T-helper 9 cell (primary cell): ENCODE measurements at regions not wholly inside any gene's neighbourhood (a gene's known extent, or its start where the extent isn't known, plus 50 kb on each side); places are given as distances from the start of the nearest gene placed in this dataset.

Experiments
- DNase-seq: peaks from one replicate; pipeline ENCODE4 v3.0.0-alpha.2; 2020

DNA sequence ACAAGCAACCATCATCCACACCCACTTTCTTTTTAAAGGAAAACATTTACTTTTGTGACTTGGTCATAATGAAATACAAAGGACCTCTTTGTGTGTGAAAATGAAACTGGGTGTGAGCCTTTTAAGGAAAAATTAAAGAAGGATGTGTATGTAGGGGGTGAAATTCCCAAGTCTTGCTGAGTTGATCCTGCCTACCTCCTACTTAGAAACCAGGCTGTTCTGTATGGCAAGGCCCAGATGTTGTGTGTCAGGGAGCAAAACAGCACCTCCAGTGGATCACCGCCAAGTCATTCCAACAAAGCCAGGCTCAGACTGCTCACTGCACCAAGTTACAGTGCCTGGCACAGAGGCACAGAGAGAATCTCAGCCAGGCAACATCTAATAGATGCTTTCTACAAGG is 198.5 kb upstream of the FBN2 start:
- DNase-seq: no peak

GRCh38 chr5:128749136-128749898 is 211.3 kb upstream of the FBN2 start:
- no peak for DNase-seq

- no peak for DNase-seq
These were observed 212.1 kb upstream of the FBN2 start for GRCh38 chr5:128750155-128750554.

DNA sequence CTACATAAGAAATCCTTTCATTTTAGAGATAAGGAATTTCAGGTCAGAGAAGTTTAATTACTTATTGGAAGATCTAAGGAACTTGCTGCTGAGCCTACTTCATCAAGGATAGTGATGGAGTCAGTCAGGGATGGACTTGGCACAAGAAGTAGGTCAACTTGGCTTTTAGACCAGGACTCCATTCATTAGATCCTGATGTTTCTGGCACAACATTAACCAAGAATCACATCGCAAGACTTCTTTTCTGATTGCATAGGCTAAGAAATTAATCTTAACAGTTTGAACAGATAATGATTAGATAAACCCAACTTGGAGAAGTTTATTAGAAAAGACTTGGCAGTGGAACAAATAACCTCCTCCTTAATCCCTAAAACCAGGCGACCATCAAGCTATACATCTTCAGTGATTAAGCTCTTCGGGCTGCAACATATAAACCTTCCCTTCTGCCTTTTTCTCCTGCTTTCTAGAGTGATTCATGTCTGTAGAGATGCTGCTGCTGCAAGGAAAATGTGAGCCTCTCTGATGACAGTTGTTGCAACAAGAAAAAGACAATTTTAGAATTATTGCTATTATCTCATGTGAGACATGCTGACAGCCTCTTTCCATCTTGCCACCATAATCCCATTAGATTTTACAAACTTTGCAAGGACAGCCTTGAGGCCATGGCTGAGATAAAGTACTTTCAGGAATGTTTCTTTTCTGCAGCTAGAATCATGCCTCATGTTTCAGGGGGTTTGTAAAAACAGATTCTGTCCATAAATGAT is 207.9 kb upstream of the SLC27A6 start:
- no peak for DNase-seq

DNA sequence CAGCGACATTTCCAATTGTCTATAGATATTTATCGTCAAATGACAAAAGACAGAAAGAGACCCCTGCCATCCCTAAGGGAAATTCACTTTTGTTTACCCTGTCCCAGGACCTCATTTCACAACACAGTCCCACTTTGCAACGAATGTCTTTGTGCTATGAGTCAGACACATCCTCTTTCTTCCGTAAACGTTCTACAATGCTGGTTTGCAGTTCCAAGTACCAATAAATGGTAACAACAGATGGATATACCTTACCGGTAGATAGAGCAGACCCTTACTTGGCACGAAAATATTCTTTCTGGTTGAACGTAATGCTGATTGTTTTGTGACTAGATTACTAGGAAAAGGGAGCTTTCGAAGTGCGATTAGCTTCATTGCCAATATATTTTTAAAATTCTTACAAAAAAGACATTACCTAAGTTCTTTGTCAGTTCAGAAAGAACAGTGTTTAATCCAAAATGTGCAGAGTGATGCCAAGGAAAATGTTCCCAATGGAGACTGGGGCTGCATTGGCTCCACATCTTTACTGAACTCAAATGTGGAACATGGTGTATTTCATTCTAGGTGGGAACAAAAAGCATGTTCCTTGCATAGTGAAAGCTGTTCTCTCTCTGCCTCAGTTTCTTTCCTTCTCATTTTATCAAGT is 202.5 kb upstream of the SLC27A6 start:
- no peak for DNase-seq

GRCh38 chr5:128763321-128763720 is 202.0 kb upstream of the SLC27A6 start:
- DNase-seq: no peak

DNA sequence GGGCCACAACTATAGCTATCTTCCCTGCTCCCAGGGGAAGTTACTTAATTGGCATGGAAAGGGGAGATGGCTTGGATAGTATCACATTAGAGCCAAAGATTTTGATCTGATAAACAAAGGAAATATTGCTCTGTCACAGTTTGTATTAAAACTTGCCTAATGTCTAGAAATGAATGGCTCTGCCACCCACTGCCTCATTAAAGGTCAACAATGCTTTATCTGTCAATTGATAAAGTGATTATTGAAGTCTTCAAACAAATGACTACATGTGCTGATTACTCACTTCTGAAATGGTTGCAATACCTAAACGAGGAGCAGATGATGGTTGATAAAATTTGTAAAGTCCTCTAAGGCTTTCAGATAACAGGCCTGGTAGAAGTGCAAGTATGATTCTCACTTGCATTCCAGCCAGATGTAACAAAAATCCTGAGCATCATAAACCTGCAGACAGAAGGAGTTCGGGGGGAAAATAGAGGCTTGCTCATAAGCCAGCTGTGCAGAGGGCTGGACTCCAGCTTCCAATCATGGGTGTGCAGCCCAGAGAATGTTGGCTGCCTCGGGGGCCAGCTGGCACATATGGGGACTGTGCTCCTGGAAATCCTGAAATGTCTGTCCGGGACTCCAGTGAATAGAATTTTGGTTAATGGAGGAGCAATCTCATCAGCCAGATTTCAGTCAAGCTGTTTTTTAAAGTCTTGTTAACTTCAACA is 200.5 kb upstream of the SLC27A6 start:
- DNase-seq: no peak

- no peak for DNase-seq
These were observed 199.7 kb upstream of the SLC27A6 start for GRCh38 chr5:128765448-128766061.

- DNase-seq: no peak
These were observed 198.9 kb upstream of the SLC27A6 start for GRCh38 chr5:128766406-128766805.

GRCh38 chr5:128770907-128771306 is 194.4 kb upstream of the SLC27A6 start:
- DNase-seq: no peak

GRCh38 chr5:128772356-128772755 is 192.9 kb upstream of the SLC27A6 start:
- no peak for DNase-seq

- no peak for DNase-seq
These were observed 191.9 kb upstream of the SLC27A6 start for GRCh38 chr5:128773378-128773777.

DNA sequence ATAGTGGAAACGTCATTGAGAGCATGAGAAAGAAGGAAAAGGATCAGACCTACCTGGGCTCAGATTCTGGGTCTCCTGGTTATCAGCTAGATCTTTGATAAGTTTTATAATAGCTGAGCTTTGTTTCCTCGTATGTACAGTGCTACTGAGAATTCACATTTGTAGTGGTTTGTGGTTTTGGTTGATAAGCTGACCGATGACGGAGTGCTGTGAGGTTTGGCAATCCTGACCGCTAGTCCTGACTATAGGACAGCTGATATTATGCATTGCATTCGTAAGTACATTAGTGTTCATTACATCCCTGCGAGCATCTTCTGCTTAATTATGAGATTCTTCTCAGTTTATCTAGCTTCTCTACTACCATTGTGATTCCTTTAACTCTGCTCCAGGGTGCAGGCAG is 190.7 kb upstream of the SLC27A6 start:
- no peak for DNase-seq

GRCh38 chr5:128775558-128775957 is 189.7 kb upstream of the SLC27A6 start:
- DNase-seq: no peak

DNA sequence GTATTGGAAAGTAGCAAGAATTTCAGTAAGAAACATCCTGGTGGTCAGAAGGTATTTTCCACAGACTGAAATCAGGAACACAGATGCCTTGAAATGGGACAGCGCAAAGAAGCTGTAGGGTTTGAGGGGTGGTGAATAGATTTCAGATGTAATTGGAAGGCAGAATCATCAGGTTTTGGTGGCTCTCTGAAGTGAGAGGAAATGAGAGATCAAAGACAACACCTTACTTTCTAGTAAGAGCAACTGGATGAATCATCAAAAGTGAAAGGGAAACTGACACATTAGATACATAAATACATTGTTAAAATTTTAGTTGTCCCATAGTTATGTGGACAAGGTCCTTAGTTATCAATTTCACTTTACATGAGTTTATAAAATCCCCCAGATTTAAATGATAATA is 188.2 kb upstream of the SLC27A6 start:
- DNase-seq: no peak

GRCh38 chr5:128778474-128778873 is 186.8 kb upstream of the SLC27A6 start:
- no peak for DNase-seq

DNA sequence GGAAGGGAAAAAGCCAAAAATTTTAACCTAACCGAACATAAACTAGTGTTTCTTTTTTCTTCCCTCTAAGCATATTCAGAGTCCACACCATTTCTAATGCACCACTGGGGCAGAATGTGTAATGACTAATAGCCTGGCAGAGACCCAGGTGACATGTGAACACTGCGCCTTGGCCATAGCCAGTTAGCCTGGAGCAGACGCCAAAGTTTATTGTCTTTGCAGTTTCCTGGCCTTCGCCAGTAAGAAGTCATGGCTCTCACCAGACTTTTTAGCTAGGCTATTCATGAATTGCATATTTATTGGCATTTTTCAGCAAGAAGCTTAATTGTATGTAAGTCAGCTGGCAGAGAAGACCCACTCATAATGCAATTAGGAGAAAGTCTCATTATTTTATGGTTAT is 182.8 kb upstream of the SLC27A6 start:
- no peak for DNase-seq

- no peak for DNase-seq
These were observed 180.6 kb upstream of the SLC27A6 start for GRCh38 chr5:128784726-128785125.

GRCh38 chr5:128791312-128791711 is 174.0 kb upstream of the SLC27A6 start:
- no peak for DNase-seq

DNA sequence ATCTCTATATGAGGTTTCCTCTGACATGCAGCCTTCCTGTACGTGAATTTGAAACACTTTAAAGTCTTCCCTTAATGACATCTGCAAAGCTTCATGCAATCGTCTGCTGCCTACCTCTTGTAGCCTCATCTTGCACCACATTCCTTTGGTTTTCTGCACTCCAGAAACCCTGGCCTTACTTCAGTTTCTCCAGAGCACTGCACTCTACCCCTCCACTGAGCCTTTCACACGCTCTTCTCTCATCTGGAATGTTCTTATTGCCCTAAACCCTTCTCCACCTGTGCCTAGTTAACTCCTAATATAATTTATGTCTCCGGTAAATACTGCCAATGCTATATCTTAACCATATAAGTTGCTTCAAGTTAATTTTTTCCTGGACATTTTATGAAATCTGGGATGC is 168.8 kb upstream of the SLC27A6 start:
- no peak for DNase-seq

DNA sequence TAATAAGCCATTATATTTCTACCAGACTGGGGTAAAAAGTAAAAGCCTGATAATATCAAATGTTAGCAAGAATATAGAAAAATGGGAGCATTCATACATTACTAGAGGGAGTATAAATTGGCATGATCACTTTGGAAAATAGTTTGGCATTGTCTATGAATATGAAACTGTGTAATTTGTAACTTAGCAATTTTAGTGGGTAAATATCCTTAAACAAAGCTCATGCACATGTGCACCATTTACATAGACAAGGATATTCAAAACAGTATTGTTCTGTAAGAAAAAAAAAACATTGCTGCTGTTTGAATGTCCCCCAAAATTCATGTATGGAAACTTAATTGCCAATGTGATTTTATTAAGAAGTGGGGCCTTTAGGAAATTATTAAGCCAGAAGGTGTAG is 166.4 kb upstream of the SLC27A6 start:
- DNase-seq: no peak

- no peak for DNase-seq
These were observed 165.3 kb upstream of the SLC27A6 start for GRCh38 chr5:128799945-128800344.

GRCh38 chr5:128800377-128800776 is 164.9 kb upstream of the SLC27A6 start:
- no peak for DNase-seq
